Stimulated activated CD4-positive, alpha-beta T cell treated with anti-CD3 and anti-CD28 coated beads, Interleukin-4, amount 100 ng/mL, for 4 hours (primary cell): ENCODE measurements at regions not wholly inside any gene's neighbourhood (a gene's known extent, or its start where the extent isn't known, plus 50 kb on each side); places are given as distances from the start of the nearest gene placed in this dataset.

Source experiments
- DNase-seq, 2 experiments: peaks; one replicate each; pipeline ENCODE4 v3.0.0-alpha.2; 2020

GRCh38 chr2:147547440-147547839 is 297.4 kb upstream of the ACVR2A start:
- no peak for DNase-seq

GRCh38 chr2:147546109-147546508 is 298.7 kb upstream of the ACVR2A start:
- DNase-seq = no peak

- DNase-seq = no peak
Measured at GRCh38 chr2:147543056-147543455, 301.8 kb upstream of the ACVR2A start.

- DNase-seq = no peak
Measured at GRCh38 chr2:147542351-147542750, 302.5 kb upstream of the ACVR2A start.

- no peak for DNase-seq
Measured at GRCh38 chr2:147541314-147541713, 303.5 kb upstream of the ACVR2A start.

- DNase-seq = no peak
Measured at GRCh38 chr2:147538821-147539220, 306.0 kb upstream of the ACVR2A start.

- DNase-seq = no peak
Measured at GRCh38 chr2:147538088-147538487, 306.7 kb upstream of the ACVR2A start.

- no peak for DNase-seq
Measured at GRCh38 chr2:147531269-147531668, 313.6 kb upstream of the ACVR2A start.

GRCh38 chr2:147530033-147530432 is 314.8 kb upstream of the ACVR2A start:
- no peak for DNase-seq

- DNase-seq = no peak
Measured at GRCh38 chr2:147525819-147526489, 318.9 kb upstream of the ACVR2A start.

- no peak for DNase-seq
Measured at GRCh38 chr2:147524912-147525311, 319.9 kb upstream of the ACVR2A start.

GRCh38 chr2:147523415-147523814 is 321.4 kb upstream of the ACVR2A start:
- DNase-seq = no peak

- DNase-seq = no peak
Measured at GRCh38 chr2:147521936-147522335, 322.9 kb upstream of the ACVR2A start.

- DNase-seq = no peak
Measured at GRCh38 chr2:147520817-147521216, 324.0 kb upstream of the ACVR2A start.

- no peak for DNase-seq
Measured at GRCh38 chr2:147519178-147519577, 325.7 kb upstream of the ACVR2A start.

GRCh38 chr2:147515213-147515612 is 329.6 kb upstream of the ACVR2A start:
- no peak for DNase-seq

- no peak for DNase-seq
Measured at GRCh38 chr2:147512206-147512605, 332.6 kb upstream of the ACVR2A start.

GRCh38 chr2:147511491-147511948 is 333.3 kb upstream of the ACVR2A start:
- DNase-seq = no peak

GRCh38 chr2:147509821-147510220 is 335.0 kb upstream of the ACVR2A start:
- DNase-seq = no peak

- DNase-seq = no peak
Measured at GRCh38 chr2:147506889-147507288, 337.9 kb upstream of the ACVR2A start.

- DNase-seq = no peak
Measured at GRCh38 chr2:147502711-147503290, 342.0 kb upstream of the ACVR2A start.

GRCh38 chr2:147501968-147502367 is 342.9 kb upstream of the ACVR2A start:
- no peak for DNase-seq

- no peak for DNase-seq
Measured at GRCh38 chr2:147500819-147501395, 343.9 kb upstream of the ACVR2A start.

GRCh38 chr2:147500229-147500628 is 344.6 kb upstream of the ACVR2A start:
- DNase-seq = no peak

GRCh38 chr2:147499785-147500184 is 345.0 kb upstream of the ACVR2A start:
- DNase-seq = no peak
